ENCODE measurements at regions not wholly inside any gene's neighbourhood (a gene's known extent, or its start where the extent isn't known, plus 50 kb on each side); places are given as distances from the start of the nearest gene placed in this dataset.

DNA sequence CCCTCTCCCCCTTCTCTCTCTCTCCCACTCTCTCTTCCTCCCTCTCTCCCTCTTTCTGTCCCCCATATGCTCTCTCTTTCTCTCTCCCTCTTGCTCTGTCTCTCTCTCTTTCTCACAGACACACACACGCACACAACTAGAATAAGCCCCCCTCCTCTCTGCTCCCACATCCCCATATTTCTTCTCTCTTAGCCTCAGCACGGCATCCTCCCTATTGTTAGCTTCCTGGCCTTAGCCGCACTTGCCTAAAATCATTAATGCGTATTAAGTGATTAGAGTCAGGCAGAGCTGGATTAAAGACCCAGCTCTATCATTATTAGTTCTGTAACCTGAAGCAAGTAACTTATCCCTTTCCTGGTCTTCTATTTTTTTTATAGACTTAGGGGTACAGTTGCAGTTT lies 319.0 kb upstream of the C16orf82 start:
- TF ChIP-seq EZH2 (IDR thresholded peaks at IDR 0.05; ENCODE audit: insufficient read depth, poor library complexity, severe bottlenecking), result no peak
- no peak for TF ChIP-seq EZH2phosphoT487 (IDR thresholded peaks at IDR 0.05; ENCODE audit: insufficient read depth, low read depth)
